ENCODE measurements at regions not wholly inside any gene's neighbourhood (a gene's known extent, or its start where the extent isn't known, plus 50 kb on each side); places are given as distances from the start of the nearest gene placed in this dataset.
"Not testable (repeated sequence)": the region's sequence is repeated elsewhere in the genome, so short reads cannot be mapped to it uniquely, and the experiment has no call there.

DNA sequence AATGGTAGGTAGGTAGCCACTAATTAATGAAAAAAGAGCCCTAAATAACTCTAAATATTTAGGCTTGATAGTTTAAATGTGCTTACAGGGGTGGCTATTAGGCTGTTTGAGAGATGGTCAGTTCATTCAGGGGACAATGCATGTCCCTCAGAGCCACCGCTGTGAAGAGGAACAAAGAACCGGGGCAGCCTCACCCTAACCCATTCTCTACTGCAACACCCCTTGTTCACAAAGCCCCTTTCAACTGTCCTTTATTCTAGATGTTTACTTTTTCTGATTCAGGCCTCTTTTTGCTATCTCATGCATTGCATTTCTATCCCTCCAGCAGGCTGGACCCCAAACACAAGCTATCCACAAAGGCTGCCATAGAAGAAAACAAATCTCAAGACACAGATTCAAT, 906.7 kb downstream of the NR2F1-AS1 start:
- TF ChIP-seq, protein P1, sequence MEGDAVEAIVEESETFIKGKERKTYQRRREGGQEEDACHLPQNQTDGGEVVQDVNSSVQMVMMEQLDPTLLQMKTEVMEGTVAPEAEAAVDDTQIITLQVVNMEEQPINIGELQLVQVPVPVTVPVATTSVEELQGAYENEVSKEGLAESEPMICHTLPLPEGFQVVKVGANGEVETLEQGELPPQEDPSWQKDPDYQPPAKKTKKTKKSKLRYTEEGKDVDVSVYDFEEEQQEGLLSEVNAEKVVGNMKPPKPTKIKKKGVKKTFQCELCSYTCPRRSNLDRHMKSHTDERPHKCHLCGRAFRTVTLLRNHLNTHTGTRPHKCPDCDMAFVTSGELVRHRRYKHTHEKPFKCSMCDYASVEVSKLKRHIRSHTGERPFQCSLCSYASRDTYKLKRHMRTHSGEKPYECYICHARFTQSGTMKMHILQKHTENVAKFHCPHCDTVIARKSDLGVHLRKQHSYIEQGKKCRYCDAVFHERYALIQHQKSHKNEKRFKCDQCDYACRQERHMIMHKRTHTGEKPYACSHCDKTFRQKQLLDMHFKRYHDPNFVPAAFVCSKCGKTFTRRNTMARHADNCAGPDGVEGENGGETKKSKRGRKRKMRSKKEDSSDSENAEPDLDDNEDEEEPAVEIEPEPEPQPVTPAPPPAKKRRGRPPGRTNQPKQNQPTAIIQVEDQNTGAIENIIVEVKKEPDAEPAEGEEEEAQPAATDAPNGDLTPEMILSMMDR (IDR thresholded peaks at IDR 0.05; ENCODE audit: low read depth, low read length) = no peak
- no peak for DNase-seq (ENCODE audit: low read depth, low spot score)
- in situ Hi-C loops (cut with HindIII; ENCODE audit: low sequenced_read_pairs) = no loop called here
- H3K4me3 ChIP-seq (ENCODE audit: low read depth, low read length) = no peak overlapping the region

DNA sequence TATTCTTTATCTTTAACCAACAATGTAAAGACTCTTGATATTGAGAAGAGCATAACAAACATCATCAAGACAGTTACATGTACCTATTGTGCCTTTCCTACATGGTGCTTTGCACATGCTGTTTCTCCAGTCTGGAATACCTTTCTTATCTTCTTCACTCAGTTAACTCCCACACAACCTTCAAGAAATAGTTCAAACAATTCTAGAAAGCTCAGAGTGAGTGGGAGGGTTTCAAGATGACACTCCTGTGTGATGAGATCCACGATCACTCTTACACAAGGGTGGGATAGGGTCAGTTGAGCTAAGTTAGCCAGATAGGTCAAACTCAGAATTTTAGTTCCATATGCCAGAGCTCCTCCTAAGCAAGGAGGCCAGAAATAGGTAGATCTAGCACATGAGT, 915.5 kb downstream of the NR2F1-AS1 start:
- DNase-seq (ENCODE audit: low read depth, low spot score) = no peak
- TF ChIP-seq, protein P1 (IDR thresholded peaks at IDR 0.05; ENCODE audit: low read depth, low read length) = no peak
- in situ Hi-C loops (cut with HindIII; ENCODE audit: low sequenced_read_pairs) = no loop called here
- no peak overlapping the region for H3K4me3 ChIP-seq (ENCODE audit: low read depth, low read length)

DNA sequence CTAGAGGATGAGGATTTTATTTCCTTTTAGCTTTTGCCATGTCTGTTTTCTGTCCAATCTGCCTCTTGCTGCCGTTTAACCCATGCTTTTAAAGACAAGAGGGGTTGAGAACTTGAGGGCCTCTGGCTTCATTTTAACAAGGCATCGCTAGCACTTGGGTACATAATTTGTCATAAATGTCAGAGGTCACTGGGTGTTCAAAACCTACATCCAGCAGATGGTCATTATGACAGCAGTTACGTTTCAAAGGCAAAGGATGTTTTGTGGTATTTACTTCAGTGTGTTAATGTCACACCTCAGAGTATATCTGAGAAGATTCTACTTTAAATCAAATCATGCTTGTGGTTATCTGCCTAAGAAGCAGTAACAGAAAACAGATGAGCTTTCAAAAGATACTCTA, 918.3 kb downstream of the NR2F1-AS1 start:
- in situ Hi-C loops (cut with HindIII; ENCODE audit: low sequenced_read_pairs) = no loop called here
- no peak for DNase-seq (ENCODE audit: low read depth, low spot score)
- no peak overlapping the region for H3K4me3 ChIP-seq (ENCODE audit: low read depth, low read length)
- TF ChIP-seq, protein P1 (IDR thresholded peaks at IDR 0.05; ENCODE audit: low read depth, low read length) = no peak

DNA sequence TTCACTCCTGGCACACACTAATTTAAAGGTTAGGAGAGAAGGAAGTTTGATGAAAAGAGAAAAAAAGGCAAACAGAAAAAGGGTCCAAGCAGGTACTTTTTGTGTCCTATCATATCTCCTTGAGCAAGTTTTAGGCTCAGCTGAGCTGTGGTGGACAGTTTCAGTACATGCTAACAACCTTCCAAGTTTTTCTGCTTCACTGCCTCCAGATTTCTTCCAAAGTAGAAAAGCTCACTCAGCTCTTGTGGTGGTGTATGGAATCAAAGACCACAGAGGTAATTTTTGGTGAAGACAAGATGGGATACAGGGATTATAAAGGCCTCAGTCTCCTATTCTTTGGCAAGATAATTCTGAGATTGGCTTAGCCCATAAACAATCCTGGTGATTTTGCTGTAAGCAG, 921.8 kb downstream of the NR2F1-AS1 start:
- peak; percentile 32 for DNase-seq (ENCODE audit: low read depth, low spot score)
- in situ Hi-C loops (cut with HindIII; ENCODE audit: low sequenced_read_pairs) = no loop called here
- TF ChIP-seq, protein P1 (IDR thresholded peaks at IDR 0.05; ENCODE audit: low read depth, low read length) = no peak
- no peak overlapping the region for H3K4me3 ChIP-seq (ENCODE audit: low read depth, low read length)

DNA sequence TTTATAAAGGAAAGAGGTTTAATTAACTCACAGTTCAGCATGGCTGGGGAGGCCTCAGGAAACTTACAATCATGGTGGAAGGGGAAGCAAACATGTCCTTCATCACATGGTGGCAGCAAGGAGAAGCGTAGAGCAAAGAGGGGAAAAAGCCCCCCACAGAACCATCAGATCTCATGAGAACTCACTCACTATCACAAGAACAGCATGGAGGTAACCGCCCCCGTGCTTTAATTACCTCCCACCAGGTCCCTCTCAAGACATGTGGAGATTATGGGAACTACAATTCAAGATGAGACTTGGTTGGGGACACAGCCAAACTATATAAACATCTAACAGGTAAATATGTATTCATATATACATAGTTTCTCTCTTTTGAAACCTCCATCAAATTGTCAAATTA, 926.4 kb downstream of the NR2F1-AS1 start:
- H3K4me3 ChIP-seq (ENCODE audit: low read depth, low read length); DNase-seq (ENCODE audit: low read depth, low spot score); in situ Hi-C loops (cut with HindIII; ENCODE audit: low sequenced_read_pairs): not testable (repeated sequence)

DNA sequence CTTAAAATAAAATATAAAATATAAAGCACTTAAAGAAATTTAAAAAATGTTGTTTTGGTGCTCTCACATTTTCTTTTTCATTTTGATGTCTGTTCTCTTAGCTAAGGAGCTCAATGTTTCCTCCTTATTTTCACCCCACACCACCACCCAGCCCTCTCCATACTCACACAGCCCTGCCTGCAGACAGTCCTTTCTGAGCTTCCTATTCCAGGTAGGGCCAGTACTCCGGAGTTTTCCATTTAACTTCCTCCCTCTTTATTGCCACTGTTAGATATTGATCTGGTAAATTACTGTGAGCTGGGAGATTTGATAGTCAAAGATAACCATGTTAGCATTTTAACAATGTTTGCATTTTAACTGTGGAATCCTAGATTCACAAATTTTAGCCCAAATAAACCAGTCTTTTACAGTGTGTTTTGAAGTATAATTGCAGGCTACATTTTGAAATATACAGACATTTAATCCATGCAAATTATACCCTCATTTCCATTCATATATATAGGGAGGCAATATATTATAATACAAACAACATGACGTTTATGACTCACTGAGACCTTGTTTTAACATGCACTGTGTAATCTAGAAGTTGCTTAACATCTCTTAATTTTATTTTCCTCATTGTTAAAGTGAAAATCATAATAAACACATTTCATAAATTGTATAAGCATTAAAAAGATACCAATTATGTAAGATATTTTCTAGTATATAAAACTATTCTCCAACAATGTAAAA, 927.1 kb downstream of the NR2F1-AS1 start:
- TF ChIP-seq, protein P1 (IDR thresholded peaks at IDR 0.05; ENCODE audit: low read depth, low read length) = no peak
- H3K4me3 ChIP-seq (ENCODE audit: low read depth, low read length) = no peak overlapping the region
- DNase-seq (ENCODE audit: low read depth, low spot score) = no peak
- in situ Hi-C loops (cut with HindIII; ENCODE audit: low sequenced_read_pairs) = no loop called here

DNA sequence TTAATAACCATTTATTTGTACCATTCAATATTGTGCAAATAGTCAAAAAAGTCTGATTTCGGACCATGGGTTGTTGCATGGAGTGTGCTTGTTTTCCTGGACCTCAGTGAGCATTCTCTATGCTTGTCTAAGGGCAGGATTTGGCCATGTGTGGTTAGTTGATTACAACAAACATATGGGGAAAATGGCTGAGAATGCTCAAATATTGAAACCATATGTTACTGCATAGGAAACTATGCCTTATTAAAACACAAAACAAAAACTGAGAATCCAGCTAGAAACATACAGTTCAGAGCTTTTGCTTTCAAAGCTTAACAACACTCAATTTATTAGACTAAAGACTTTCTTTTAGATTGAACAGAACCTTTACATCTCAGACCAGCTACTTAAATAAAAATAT, 928.3 kb downstream of the NR2F1-AS1 start:
- no peak overlapping the region for H3K4me3 ChIP-seq (ENCODE audit: low read depth, low read length)
- TF ChIP-seq, protein P1 (IDR thresholded peaks at IDR 0.05; ENCODE audit: low read depth, low read length) = no peak
- DNase-seq (ENCODE audit: low read depth, low spot score) = peak; percentile 18
- in situ Hi-C loops (cut with HindIII; ENCODE audit: low sequenced_read_pairs) = no loop called here
